ENCODE measurements at regions not wholly inside any gene's neighbourhood (a gene's known extent, or its start where the extent isn't known, plus 50 kb on each side); places are given as distances from the start of the nearest gene placed in this dataset.

DNA sequence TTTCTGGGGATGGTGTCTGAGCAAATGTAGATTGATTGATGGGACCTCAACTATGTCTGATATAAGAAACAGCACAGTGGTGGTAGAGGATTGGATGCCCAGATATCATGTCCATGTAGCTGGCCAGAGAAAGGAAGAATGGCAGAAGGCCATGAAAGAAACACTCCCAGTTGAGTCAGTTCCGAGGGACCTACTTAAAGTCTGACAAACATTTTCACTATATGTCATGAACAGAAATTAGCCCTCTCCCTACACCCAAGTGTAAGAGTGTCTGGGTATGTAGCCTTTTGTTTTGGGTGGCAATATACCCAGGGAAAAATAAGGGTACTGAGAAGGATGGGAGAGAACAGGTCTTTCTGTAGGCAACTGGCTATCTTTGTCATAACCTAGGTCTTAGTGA lies 434.2 kb downstream of the BCKDHB start:
- TF ChIP-seq POLR2A (IDR thresholded peaks at IDR 0.05; ENCODE audit: low read depth, low read length) = no peak
- no peak for TF ChIP-seq POLR2AphosphoS5 (IDR thresholded peaks at IDR 0.05; ENCODE audit: low read depth, low read length)
- no peak for TF ChIP-seq TAF1 (IDR thresholded peaks at IDR 0.05; ENCODE audit: borderline replicate concordance, low read depth, low read length)
